Suppressor macrophage treated with lipopolysaccharide for 1 hour (primary cell): ENCODE measurements at regions not wholly inside any gene's neighbourhood (a gene's known extent, or its start where the extent isn't known, plus 50 kb on each side); places are given as distances from the start of the nearest gene placed in this dataset.
A peak's percentile ranks its signal among the peaks of the same experiment; 100 is the strongest.

Source experiments
- DNase-seq, 3 donors: peaks; one replicate each; pipeline ENCODE4 v3.0.0-alpha.2; 2020 to 2022

- DNase-seq: no peak
Observed at GRCh38 chr13:99659226-99659625, 158.0 kb downstream of the TM9SF2 start.

GRCh38 chr13:99658261-99658991 lies 157.2 kb downstream of the TM9SF2 start:
- DNase-seq: peak; percentile 50 to 67 (median 50)

DNA sequence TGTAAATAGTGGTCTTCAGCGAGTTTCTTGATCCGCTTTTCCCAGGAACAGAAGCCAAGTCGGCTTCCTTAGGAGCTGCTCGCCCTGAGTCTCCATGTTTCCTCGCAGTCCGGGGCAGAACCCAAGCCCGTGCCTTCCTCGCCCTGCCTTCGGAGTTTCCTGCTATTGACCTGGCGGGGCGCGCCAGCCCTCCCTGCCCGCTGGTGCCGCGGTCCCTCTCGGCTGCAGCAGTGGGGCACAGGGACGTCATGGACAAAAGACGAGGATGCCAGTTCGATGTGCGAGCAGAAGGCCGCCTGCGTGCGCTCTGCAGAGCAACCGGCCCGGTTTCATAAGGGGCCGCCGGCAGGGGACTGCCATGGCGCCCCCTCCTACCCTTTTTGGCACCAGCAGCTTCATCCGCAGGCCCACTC lies 156.6 kb downstream of the TM9SF2 start:
- DNase-seq: peak in 2 of 3 donors; percentile 14 to 45

GRCh38 chr13:99656844-99657381 lies 155.6 kb downstream of the TM9SF2 start:
- no peak for DNase-seq

- peak; percentile 75 to 84 (median 84) for DNase-seq
Observed at GRCh38 chr13:99656092-99656745, 154.9 kb downstream of the TM9SF2 start.

GRCh38 chr13:99655351-99656091 lies 154.2 kb downstream of the TM9SF2 start:
- peak; percentile 46 to 50 (median 50) for DNase-seq

- DNase-seq: no peak
Observed at GRCh38 chr13:99654076-99654475, 152.8 kb downstream of the TM9SF2 start.

DNA sequence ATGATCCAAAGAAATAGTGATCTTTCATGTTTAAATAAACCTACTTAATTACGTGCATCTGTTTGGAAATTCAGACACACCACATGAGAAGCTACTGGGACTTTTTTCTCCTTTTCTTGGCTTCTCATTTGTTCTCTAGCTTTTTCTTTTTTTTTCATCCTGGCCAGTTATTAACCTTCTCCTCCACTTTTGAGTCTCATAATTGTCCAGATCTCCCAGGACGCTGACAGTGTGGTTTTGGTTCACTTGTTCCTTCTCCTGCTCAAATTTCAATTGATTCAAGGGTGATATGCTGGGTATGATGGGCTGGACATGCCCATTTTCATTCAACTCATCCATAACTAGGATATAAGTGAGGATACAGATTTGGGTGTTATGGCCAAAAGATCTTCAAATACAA lies 152.3 kb downstream of the TM9SF2 start:
- DNase-seq: no peak

DNA sequence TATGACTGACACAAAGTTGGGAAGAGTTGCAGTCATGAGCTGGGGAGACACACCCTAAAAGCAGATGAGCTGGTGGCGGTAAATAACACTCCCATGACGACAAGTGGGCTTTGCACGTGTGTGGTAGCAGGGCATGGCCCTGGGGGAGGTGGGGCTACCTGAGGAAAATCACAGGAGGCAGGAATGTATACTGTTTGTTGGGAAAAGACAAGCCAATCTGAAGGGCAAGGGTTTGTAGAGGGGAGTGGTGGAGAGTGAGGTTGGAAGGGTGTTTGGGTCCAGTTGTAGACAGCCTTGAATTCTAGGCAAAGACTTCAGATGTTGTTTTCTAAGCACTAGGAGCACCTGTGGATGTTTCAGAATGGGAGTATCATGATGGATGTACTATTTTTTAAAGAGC lies 151.6 kb downstream of the TM9SF2 start:
- no peak for DNase-seq

DNA sequence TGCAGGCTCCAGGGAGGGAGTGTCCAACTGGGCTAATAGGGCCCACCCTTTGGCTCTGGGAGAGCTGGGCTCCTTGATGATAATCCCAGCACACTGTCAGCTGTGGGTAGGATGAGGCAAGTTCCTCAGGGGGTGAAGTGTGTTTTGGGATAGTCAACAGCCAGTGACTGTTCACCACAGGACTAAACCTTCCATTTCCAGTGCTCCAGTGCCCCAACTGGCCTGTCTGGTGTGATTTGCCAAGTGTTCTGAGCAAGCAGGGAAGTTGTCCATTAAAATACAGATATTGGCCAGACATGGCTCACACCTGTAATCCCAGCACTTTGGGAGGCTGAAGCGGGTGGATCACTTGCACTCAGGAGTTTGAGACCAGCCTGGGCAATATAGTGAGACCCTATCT lies 150.9 kb downstream of the TM9SF2 start:
- no peak for DNase-seq

DNA sequence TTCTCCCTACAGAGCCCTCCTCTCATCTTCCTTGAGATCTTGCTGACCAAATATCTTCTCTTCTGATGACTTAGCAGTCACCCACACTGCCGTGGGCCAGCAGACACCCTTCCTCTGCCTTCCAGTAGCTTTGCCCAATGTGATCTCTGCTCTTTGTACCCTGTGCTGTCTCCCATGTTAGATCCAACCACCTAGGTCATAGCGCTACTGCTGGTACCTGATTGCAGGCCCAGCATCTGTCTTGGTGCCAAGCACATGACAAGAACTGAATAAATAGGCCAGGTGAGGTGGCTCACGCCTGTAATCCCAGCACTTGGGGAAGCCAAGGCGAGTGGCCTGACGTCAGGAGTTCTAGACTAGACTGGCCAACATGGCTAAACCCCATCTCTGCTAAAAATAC lies 149.7 kb downstream of the TM9SF2 start:
- no peak for DNase-seq

DNA sequence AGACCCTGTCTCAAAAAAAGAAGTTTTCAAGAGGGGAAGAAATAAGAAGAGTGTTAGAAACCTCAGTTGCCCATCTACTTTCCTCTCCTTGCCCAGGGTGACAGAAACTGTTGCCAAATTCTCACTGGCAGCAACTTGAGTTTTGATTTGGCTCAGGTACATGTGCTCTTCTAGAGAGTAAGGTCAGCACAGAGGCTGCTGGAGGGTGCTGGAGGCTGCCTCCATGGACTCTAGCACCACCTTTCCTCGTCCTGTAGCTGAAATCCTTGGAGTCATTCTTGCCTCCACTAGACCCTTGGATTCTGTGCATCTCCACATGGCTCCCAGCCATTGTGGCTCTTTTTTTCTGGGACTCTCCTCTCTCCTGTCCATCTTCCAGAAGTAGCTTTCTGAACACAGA lies 149.1 kb downstream of the TM9SF2 start:
- DNase-seq: no peak

GRCh38 chr13:99648927-99649326 lies 147.7 kb downstream of the TM9SF2 start:
- no peak for DNase-seq

DNA sequence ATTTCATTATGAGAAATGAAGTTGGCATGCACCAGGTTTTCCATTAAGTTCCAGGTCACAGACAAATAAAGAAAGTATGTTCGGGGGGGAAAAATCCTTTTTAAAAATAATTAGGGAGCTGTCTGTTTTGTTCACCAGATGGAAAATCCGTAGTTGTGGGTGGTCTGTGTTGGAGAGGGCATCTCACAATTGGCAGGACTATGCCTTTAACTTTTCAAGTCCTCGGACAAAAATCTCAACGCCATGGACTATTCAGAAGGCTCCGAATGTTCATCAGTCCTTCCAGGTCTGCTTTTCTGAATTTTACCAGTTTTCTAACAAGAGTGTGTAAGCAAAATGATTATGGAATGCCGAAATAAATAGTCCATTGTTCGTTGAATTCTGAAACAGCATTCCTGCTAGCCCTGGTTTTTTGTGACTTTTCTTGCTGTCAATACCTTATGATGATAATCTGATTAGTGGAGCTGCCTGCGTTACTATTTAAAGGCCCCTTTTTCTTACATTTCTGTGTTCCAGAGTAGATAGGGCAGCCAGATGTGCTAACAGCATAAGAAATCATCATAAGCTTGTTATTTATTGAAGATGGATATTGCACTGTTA lies 146.9 kb downstream of the TM9SF2 start:
- no peak for DNase-seq

GRCh38 chr13:99647596-99647985 lies 146.3 kb downstream of the TM9SF2 start:
- DNase-seq: no peak

DNA sequence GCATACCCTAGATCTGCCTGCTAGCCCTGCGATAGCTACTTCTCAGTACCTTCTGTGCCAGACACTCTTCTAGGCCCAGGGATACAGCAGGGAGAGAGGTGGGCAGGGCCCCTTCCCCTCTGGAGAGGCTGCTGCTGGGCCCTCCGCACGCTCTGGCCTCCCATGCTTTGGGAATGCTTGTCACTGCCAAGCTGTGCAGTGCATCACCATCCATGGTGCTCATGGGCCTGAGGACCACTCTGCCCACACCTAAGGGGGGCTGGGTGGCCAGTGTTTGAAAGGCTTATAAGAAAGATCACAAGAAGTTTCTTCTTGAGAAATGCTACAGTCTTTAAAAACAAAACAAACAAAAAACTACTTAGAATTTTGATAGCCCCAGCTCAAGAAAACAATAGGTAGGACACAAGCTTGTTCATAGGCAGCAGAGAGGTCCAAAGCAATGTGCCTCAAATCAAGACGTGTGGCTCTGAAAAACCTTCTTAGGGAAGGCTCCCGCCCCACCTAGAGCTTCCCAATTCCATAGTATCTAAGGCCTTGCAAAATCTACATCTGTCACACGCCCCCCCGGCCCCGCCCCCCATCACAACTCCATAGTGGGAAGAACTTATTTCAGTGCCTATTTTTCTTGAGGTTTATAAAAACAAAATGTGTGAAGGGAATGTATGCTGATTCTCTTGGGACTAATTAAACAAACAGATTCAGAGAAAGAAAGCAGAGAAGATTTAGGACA lies 145.8 kb downstream of the TM9SF2 start:
- no peak for DNase-seq

GRCh38 chr13:99642841-99643240 lies 141.6 kb downstream of the TM9SF2 start:
- DNase-seq: no peak

- no peak for DNase-seq
Observed at GRCh38 chr13:99642006-99642405, 140.7 kb downstream of the TM9SF2 start.

DNA sequence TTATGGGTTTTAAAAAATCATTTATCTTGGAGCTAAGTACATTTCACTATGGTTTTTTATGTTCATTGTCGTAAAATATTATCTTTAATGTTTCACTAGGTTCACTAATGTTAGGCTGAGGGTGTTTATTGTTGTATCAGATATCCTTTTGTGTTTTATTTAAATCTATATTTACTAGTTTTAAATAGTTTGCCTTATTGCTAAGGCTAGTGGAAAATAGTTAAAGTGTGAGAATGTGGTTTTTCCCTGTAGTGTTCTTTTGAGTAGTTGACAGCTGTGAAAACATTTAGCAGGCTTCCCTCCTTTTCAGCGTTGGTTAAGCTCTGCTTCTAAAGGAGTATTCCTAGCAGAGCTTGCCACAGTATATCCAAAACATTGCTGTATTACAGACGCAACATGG lies 139.0 kb downstream of the TM9SF2 start:
- no peak for DNase-seq

DNA sequence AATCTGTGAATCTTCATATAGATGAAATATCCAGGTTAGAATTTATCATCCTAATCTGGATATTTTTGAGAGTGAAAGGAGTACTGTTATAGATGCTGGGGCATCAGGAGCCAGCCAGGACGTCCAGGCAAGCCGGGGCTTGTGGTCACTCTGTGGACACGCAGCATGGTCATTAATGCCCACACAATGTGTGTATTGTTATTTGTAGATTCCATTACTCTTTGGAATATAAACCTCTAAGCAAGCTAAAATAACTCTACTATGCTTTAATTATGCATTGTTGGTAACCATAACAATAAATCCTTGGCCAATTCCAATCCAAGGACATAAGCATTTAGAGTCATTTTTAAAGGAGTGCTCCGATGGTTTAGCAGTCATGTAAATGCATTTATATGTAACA lies 137.9 kb downstream of the TM9SF2 start:
- DNase-seq: no peak

GRCh38 chr13:99636728-99637353 lies 135.6 kb downstream of the TM9SF2 start:
- no peak for DNase-seq

DNA sequence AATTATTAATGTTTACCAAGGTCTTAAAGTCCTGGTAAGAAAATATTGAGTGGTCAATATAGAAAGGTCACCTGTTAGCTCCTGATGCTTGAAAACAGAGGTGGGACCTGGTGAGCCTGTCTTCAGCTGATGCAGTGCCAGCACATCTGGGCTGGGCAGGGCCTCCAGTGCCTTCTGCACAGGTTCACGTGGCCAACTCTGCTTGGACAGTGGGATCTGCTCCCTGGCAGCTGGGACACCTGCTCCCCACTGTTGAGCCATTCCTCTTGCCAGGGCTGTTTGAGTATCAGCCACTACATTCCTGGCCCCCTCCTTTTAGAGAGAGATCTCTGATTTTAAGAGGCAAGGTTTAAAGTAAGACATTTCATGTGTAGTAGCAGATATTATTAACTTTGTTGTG lies 135.0 kb downstream of the TM9SF2 start:
- DNase-seq: no peak
